ENCODE measurements at regions not wholly inside any gene's neighbourhood (a gene's known extent, or its start where the extent isn't known, plus 50 kb on each side); places are given as distances from the start of the nearest gene placed in this dataset.

DNA sequence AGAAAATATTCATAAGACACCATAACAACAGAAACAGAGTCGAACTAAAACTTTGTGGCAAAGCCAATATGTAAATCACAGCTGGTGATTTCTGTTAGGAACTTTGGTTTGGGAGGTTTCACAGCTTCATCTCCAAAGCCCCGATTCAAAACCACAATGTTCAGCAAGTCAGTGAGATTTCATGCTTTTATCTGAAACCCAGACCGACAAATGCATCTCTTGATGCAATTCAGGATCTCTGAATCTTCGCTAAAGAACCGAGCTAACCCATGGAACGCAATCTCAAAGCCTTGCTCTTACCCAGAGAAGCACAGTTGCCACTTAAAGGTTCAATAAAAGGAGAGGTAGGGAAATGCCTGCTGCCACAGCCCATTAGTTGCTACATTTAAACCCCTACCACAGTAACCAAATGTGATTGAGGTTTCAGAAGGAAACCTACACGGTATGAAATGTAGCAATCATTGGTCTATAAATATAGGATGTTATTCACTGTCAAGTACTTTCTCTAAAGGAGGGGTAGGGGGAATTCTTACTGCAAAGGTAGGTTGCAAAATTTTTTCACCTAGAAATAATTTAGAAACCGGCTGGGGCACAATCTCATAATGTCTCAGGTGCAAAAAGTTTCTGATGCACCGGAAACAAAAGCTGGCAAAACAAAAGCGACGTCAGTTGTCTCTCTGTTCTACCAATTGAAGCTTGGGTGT, 381.0 kb upstream of the ARID1B start:
- Histone ChIP-seq H2AFZ (replicated peaks; ENCODE audit: low read length, poor library complexity) (no peak overlapping the region), H3K4ac (ENCODE audit: low read depth, low read length) (no peak overlapping the region), H2AK5ac (ENCODE audit: low read depth, low read length) (no peak overlapping the region), H3K18ac (ENCODE audit: low read depth, low read length) (no peak overlapping the region), H3K27me3 (ENCODE audit: control insufficient read depth, insufficient read depth, low read length) (peaks cover 26% of the 10 kb centered on the region), H3K4me3 (ENCODE audit: insufficient read depth, low read depth, low read length) (no peak overlapping the region), H3K9ac (ENCODE audit: low read depth, low read length) (no peak overlapping the region), H3K23ac (ENCODE audit: low read depth, low read length) (no peak overlapping the region), H2BK20ac (ENCODE audit: low read depth, low read length) (no peak overlapping the region), H3K36me3 (ENCODE audit: control insufficient read depth, insufficient read depth, low read length) (no peaks in the 10 kb centered on the region), H3K14ac (replicated peaks; ENCODE audit: low read depth, low read length) (no peak overlapping the region), H2BK15ac (ENCODE audit: low read depth, low read length) (no peak overlapping the region), H3K56ac (ENCODE audit: extremely low read depth, insufficient read depth, low read length) (no peak overlapping the region), H3K79me1 (ENCODE audit: low read depth in 1 of 2, low read length in 2 of 2) (no peaks in the 10 kb centered on the region), H3K27ac (ENCODE audit: insufficient read depth, low read length) (no peak overlapping the region), H2AK9ac (replicated peaks; ENCODE audit: low read depth, low read length, poor library complexity) (no peak overlapping the region), H3K4me2 (ENCODE audit: low read depth, low read length) (no peak overlapping the region), H2BK5ac (ENCODE audit: low read depth, low read length, poor library complexity, severe bottlenecking) (no peak overlapping the region), H2BK120ac (ENCODE audit: low read depth, low read length) (no peak overlapping the region), H3K9me1 (ENCODE audit: insufficient read depth, low read length) (no peaks in the 10 kb centered on the region), H3K4me1 (ENCODE audit: control insufficient read depth, insufficient read depth, low read length) (no peaks in the 10 kb centered on the region), H4K5ac (ENCODE audit: low read depth, low read length) (no peak overlapping the region), H3K9me3 (ENCODE audit: control insufficient read depth, insufficient read depth, low read length) (no peaks in the 10 kb centered on the region), H4K20me1 (ENCODE audit: insufficient read depth, low read length) (no peaks in the 10 kb centered on the region), H4K8ac (ENCODE audit: low read depth in 2 of 2, low read length in 2 of 2) (no peak overlapping the region), H4K91ac (ENCODE audit: insufficient read depth, low read depth, low read length) (no peak overlapping the region)
- POLR2A ChIA-PET (ENCODE audit: unreplicated experiment), result no interaction called here
- no peak for TF ChIP-seq BHLHE40 (IDR thresholded peaks at IDR 0.05; ENCODE audit: low read depth, low read length)
- WGBS, 2 experiments (ENCODE audit: extremely low coverage in 2 of 2, insufficient read length in 1 of 2), result 100% methylated on average over 2 of the region's 11 CpGs; no CpG with 5 or more reads in 1 of the 2 experiments
- ATAC-seq (ENCODE audit: low read depth) (no peak), DNase-seq (no peak)
- in situ Hi-C loops (cut with MboI; ENCODE audit: low sequenced_read_pairs), result no loop called here
- intact Hi-C loops (cut with micrococcal nuclease), result no loop called here
- CTCF ChIA-PET, result no interaction called here
- dilution Hi-C loops (cut with HindIII; ENCODE audit: low sequenced_read_pairs, unreplicated experiment), result no loop called here
- BruUV-seq (replicated peaks), result no TSS peak
